ENCODE measurements at regions not wholly inside any gene's neighbourhood (a gene's known extent, or its start where the extent isn't known, plus 50 kb on each side); places are given as distances from the start of the nearest gene placed in this dataset.
"Not testable (repeated sequence)": the region's sequence is repeated elsewhere in the genome, so short reads cannot be mapped to it uniquely, and the experiment has no call there.

- not testable (repeated sequence) for TF ChIP-seq ZNF23 (CRISPR knock-in tag; IDR thresholded peaks at IDR 0.05); ZNF280B (CRISPR knock-in tag; IDR thresholded peaks at IDR 0.05); ZNF140 (CRISPR knock-in tag; IDR thresholded peaks at IDR 0.05); BMI1 (IDR thresholded peaks at IDR 0.05; ENCODE audit: low read length); CTCF (IDR thresholded peaks at IDR 0.05 in 2 of 3, conservative IDR thresholded peaks at IDR 0.05 in 1 of 3; ENCODE audit: insufficient read depth in 2 of 3, low read depth in 1 of 3, low read length in 3 of 3)
Measured at GRCh38 chr3:87678984-87679660, 379.7 kb downstream of the CGGBP1 start.
